Right kidney (tissue), 1 donor: ENCODE measurements at regions not wholly inside any gene's neighbourhood (a gene's known extent, or its start where the extent isn't known, plus 50 kb on each side); places are given as distances from the start of the nearest gene placed in this dataset.
"Not testable (repeated sequence)": the region's sequence is repeated elsewhere in the genome, so short reads cannot be mapped to it uniquely, and the experiment has no call there.

ENCODE experiments used
- DNase-seq: peaks from one replicate; pipeline ENCODE4 v3.0.0-alpha.2; 2016

DNA sequence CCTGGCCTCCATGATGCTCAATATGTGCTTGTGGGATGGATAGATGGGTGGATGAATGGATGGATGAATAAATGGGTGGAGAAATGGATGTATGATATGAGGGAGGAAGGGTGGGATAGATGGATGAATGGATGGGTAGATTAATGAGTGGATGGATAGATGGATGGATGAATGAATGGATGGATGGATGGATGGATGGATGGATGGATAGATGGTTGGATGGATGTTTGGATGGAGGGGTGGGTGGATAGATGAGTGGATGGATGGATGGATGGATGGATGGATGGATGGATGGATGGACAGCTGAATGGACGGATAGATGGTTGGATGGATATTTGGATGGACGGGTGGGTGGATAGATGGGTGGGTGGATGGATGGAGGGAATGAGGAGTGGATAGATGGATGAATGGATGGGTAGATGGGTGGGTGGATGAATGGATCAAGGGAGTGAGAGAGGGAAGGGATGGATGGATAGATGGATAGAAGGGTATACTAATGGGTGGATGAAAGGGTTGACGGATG lies 139.4 kb downstream of the CEBPB start:
- DNase-seq = no peak

DNA sequence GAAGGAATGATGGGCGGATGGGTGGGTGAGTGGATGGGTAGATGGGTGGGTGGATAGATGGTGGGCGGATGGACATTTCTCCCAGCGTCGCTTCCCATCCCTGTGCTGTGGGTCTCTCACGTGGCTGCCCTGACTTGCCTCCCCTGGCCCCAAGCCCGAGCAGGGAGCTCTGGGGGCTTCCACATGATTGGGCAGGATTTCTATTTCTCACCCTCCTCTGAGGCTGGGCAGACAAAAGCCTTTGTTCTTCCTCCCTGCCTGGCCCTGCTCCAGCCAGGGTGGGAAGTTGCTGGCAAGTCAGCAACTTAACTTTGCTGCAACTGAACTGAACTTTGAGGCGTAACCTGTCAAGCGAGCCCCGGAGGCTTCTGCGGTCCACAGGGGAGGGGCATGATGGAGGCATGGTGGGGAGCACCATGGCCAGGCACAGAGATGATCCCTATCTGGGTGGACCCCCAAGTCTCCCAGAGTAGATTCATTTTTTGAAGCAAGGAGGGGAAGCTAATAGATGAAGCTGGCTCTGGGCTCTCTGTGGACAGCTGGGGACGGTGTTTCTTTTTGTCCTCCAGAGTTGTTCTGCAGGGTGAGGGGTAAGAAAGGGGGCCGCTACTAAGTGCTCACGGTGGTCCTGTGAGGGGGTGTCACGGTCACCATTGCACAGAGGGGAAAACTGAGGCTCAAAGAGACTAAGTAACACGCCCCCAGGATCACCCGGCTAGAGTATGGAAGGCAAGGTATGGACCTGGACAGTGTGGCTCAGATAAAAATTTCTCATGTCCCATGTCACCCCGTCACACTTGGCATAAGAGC lies 140.1 kb downstream of the CEBPB start:
- no peak for DNase-seq

DNA sequence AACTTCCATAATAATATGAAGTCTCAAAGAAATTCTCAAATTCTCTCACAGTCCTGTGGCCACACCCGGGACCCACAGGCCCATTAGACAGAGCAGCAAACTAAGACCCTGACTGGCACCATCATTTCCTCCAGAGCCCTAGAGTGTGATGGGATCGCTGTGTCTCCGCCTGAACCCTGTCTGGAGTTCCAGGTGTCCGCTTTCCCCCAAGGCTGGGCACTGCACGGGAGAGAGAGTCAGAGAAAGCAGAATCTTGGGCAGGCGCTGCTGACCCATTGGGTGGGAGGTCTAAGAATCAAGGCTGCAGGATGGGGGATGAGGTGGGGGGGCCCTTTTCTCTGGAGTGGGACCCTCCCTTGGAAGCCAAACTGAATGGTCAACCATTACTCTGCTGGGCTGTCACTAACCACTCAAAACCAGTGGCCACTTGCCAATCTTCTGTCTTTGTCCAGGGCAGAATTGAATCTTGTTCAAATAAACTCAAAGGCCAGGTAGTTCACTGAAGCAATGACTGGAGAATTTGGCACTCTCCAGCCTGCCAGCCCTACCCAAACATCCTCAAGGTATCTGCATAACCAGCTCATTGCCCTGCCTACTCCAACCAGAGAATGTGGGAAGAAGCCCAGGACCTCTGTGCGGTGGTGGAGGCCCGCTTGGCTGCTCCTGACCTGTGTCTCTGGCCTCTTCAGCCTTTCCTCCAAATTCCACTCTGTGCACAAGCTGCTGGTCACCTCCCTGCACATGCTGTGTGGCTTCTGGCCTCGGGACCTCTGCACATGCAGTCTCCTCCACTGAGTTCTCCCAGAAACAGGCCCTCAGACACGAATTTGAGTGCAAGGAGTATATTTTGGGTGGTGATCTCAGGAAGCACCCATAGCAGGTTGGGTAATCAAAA lies 141.1 kb downstream of the CEBPB start:
- DNase-seq = no peak

DNA sequence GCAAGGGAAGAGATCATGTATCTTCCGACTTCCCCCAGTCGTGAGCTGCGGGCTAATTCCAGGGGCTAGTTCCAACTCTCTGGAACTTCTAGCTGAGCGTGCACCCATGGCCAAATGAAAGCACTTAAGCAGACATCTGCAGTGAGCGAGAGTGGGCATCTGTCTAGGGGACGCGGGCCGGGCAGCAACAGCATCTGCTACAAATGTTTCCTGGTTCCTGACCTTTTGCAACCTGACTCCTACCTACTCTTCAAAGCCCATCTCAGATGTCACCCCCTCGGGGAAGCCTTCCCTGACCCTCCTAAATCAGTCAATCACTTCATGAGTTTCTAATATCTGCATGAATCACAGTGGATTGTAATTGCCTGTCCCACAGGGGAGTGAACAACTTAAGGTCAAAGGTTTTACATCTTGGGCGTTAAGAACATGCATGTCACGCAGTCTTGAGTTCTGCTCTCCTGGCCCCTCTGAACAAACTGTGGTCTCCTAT lies 141.9 kb downstream of the CEBPB start:
- DNase-seq = no peak

DNA sequence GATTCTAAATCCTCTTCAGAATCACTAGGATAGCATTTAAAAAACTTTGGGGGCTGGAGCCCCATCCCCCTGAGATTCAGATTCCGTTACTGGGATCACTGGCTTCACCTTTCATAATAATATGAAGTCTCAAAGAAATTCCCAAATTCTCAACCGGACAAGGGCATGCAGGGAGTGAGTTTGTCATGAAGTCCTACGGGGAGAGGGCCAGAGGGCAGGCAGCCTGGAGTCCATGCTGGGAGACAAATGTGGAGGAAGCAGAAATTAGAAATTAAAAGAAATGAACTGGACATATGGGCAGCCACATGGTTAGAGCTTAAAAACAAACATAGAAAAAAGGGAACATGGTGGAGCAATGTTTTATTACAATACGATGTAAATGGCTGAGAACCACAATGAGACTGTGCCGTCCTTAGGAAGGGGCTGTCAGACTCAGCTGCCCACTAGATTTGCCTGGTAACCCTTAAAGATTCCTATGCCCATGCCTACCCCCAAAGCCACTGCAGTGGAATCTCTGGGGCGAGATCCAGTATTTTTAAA lies 142.6 kb downstream of the CEBPB start:
- no peak for DNase-seq

DNA sequence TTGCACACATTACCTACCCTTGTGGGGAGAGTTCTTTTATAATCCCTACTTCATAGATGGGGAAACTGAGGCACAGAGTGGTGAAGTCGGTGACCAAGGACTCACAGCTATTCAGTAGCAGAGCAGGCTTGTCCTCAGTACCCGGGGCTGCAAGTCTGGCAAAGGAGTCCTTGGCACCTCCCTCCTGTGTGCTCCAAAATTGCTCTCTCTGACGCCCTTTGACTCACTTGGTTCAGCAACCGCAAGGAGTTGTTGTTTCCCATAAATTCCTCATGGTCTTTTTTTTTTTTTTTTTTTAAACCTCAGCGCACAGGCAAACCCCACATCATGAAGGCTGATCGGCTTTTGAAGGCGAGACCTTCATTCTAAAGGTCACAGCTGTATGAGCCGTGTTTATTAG lies 143.2 kb downstream of the CEBPB start:
- DNase-seq = no peak

DNA sequence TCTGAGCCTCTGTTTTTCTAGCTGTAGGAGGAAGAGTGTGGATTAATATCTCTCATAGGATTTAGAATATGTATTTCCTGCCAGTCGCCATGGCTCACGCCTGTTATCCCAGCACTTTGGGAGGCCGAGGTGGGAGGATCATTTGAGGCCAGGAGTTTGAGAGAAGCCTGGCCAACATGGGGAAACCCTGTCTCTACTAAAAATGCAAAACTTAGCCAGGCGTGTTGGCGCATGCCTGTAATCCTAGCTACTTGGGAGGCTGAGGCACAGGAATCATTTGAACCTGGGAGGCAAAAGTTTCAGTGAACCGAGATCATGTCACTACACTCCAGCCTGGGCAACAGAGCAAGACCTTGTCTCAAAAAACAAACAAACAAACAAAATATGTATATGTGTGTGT lies 143.9 kb downstream of the CEBPB start:
- DNase-seq = not testable (repeated sequence)

DNA sequence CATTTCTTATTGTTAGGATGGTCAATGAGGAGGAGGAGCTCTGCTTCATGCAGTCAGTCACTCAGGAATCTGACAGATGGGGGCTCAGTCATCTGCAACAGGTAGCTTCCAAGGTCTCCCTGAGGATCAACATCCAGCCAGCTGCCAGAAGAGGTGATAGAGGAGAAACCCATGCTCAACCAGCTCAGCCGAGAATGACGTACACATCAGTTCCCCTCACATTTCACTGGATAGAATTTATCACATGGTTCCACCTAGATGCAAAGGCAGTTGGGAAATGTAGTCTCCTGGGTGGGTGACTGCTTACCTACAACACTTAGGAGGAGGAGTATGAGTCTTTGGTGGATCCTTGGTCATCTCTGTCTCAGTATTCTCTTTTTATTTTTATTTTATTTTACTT lies 144.5 kb downstream of the CEBPB start:
- no peak for DNase-seq

DNA sequence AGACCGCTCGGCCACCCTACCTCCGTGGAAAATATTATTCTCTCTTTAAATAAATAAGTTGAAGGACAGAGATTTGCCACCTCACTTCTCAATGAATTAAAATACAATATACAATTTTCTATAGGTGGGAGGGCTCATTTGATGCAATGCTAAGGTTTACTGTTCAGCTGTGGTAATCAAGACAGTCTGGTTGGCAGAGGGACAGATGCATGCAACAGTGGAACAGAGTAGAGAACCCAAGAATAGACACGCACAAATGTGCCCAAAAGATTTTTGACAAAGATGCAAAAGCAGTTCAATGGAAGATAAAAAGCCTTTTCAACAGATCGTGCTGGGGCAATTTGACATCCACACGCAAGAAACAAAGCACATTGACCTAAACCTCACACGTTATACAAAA lies 145.2 kb downstream of the CEBPB start:
- DNase-seq = no peak

DNA sequence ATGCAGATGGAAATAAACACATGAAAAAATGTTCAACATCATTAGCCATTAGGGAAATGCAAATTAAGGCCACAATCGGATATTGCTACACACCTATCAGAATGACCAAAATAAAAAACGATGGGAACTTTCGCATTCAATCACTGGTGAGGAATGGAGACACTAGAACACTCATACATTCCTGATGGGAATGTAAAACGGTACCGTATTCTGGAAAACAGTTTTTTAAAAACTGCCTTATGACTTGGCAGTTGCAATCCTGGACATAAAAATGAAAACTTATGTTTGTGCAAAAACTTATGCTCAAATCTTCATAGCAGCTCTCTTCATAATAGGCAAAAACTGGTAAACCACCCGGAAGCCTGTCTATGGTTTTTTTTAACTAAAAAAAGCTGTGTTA lies 146.0 kb downstream of the CEBPB start:
- no peak for DNase-seq

DNA sequence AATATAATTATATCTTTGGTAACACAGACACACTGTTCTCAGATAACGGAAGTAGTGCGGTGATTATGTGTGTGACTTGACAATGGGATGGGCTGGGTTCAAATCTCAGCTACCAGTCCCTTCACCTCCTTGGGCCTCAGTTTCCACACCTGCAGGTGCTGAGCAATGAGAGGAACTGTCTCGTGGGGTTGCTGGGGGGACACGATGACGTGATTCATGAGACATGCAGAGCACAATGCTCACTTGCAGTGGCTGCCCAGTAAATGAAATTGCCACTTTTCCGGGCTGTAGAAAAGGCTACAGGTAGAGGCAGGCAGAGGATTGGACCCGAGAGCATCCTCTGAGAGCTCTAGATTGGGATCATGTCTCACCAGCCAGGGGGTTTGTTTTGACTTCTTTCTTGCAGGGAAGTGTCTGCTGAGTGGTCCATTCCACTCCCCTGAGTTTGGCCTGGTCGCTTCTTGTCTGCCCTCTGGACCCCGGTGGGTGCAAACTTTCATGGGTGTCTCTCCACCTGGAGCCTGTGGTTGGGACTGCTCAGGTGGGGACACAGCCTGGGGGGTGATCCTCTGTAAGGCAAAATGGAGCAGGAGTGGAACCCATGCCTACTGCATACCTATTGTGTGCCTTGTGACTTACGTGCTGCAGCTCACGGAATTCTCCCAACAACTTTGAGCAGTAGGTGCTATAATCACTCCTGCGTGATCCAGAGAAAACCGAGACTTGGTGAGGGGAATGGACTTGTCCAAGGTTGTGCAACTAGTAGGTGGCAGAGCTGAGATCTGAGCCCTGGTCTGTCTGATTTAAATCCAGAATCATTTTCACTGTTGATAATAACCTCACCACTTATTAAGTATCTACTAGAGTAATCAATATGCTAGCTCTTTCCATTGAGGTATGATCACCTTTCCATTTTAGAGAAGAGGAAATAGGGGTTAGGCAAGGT lies 147.2 kb downstream of the CEBPB start:
- no peak for DNase-seq

DNA sequence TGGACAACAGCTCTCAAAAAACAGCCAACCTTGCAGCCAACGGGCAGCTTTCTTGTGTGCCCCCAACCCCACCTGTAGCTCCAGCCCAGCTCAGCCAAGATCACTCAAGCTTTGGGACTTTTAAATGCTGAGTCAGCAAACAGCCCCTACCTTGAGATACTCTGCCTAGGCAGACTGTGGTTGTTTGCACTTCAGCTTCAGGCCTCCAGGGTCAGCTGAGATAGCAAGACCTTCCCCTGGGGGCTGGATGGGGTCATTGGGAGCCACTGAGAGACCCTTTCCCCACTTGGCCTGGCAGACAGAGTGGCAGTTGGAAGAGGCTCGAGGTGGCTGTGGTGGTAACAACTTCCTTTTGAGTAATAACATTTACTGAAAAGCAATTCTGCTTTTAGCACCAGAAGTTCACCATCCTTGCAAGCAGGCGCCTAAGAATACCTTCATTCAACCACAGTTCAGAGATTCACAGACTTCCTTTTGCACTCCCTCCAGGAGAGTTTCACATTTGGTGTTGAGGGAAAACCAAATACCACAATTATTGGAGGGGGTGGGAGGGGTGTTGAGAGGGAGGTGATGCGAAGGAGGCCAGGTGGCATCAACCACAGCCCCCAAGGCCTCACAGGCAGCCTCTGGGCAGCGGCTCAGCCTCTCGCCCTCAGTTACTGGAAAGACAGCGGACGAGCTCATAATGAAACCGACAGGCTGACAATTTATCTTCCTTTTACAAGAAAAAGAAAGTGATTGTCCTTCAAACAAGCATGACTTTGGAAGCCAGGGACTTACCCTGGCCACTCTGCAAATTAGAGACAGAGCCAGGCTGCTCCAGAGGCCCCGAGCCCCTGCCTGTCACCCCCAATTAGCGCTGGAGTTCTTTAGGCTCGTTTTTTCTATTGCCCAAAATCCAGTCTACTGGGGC lies 148.1 kb downstream of the CEBPB start:
- DNase-seq = no peak

DNA sequence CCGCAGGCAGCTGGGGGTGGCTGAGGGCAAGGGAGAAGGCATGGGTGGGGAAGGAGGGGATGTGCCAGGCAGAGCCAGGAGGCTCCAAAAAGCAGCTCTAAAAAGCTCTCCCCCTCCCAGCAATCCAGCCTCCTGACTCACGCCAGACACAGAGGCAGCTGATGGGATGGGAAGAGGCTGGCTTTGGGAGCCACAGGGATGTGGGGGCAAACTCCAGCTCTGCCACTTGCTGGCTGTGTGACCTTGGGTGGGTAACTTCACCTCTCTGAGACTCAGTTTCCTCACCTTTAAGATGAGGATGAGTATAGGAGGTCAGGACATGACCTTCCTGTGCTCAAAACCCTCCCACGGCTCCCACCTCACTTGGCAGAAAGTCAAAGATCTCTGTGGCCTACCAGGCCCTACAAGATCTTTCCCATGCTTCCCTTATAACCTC lies 148.9 kb downstream of the CEBPB start:
- no peak for DNase-seq

DNA sequence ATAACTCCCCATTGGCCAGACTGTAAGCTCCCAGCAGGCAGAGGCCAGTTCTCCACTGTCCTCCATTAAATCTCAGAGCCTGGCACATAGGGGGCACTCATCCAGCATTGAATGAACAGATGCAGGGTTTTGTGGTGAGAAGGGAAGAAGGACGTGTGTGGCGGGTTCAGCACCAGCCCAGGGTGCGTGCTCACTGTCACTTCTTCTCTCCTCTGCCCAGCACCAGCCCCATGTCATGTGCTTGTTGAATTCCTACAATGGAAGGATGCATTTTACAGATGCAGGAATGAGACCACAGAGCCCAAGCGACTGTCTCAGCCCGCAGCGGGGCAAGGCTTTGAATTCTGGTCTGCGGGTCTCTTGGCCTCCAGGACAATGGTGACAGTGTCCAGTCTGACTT lies 149.9 kb downstream of the CEBPB start:
- no peak for DNase-seq

DNA sequence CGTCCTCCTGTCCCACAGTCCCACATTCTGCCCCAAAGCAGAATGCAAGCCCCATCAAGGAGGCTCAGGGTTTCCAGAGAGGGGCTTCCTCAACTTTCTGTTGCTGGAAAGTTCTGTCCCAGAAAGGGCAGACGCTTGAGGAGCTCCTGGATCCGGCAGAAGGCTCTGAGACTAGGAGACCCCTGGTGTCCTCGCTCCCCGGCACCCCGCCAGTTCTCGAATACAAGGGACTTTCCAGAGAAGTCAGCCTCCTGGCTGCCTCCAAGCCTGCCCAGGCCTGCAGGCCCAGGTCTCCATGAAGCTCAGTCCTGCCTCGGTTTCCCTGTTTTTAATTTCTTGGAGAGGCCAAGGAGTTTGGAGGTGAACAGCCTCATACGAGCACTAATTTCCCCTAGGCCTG lies 150.4 kb downstream of the CEBPB start:
- DNase-seq = no peak

DNA sequence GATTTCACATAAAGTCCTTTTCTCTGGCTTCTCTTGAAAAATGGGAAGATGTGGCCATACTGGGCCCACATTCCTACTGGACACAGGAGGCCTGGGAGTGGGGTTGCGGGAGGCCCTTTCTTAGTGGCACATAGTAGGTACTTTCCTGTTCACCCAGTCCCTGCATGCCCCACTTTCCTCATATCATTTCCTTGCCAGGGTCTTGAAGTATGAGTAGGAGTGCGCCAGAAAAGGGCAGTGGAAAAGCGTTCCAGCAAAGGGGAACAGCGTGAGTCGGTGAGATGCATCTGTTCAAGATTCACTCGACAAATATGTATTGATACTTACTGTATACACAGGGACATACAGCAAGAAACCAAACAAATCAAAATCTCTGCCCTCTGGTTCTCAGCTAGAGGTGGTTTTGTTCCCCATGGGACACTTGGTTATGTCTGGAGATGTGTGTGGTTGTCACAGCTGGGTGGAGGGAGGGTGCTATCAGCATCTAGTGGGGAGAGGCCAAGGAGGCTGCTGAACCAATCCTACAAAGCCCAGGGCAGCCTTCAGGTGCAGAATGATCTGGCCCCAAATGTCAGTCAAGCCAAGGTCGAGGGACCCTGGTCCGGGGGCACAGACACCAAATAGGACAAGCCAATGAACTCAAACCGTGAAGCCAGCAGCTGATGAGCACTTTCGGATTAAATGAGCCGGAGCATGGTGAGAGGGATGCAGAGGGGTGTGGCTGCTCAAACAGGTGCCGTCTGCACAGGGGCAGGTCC lies 151.4 kb downstream of the CEBPB start:
- no peak for DNase-seq

DNA sequence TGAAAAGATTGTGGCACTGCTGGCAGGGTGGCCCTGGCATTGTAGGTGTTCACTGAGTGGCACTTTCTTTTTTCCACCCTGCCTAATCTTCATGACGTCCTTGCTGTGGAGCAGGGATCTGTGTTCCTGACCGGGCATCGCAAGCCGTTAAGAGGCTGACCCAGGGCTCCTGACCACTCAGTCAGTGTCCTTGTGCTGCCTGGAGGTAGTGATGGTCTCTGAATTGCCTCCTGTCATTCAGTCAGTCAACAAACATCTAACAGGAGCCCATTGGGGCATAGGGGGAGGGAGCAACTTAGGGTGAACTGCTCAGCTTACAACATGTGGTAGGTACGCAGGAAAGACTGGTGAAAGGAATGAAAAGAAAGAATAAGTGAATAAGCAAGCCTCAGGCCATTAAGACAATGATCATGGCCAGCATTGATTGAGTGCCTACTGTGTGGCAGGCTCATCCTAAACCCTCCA lies 152.0 kb downstream of the CEBPB start:
- DNase-seq = no peak

DNA sequence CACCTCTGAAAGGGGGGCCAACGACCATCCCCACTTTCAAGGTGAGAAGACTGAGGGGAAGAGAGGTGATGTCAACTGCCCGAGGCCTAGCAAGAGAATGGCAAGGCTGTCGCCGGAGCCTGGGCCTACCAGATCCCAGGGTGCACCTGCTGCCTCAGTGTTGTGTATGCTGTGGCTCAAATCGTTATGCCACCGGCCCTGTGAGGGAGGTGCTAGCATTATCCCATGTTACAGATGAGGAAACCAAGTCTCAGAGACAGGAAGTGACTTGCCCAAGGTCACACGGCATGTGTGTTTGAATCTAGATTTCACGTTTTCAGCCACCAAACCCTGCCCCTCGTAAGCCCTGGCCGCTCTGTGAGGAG lies 152.5 kb downstream of the CEBPB start:
- no peak for DNase-seq

DNA sequence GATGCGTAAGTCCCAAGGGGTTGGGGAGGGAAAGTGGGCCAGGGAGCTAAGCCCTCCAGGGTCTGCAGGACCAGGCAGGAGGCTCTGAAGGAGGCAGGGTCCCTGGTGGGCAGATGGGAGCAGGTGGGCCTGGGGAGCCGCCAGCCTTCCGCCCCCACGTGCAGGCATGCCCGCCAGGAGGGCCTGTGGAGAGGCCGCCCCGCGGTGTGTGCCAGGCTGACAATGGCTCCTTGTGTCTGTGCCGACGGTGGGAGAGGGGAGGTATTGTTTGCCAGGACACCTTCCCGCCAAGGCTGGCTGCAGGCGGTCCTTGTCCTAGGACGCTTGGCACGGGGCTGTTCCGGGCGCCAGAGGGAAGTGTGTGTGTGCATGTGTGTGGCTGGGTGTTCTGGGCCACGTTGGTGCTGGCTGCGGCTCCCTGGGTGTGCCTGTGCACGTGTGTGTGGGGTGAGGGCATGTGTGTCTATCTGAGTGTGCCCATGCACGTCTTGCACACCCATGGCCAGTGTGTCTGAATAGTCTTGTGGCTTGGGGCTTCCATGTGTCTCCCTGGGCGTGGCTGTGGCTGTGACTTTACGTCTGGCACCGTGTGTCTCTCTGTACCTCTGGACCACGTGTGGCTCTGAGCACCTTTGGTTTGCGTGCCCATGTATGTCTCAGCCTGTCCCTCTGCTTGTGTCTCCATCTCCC lies 153.0 kb downstream of the CEBPB start:
- no peak for DNase-seq
